ENCODE measurements at regions not wholly inside any gene's neighbourhood (a gene's known extent, or its start where the extent isn't known, plus 50 kb on each side); places are given as distances from the start of the nearest gene placed in this dataset.

GRCh38 chr3:104554425-104554824 is 812.3 kb upstream of the ALCAM start:
- intact Hi-C loops (cut with DNase I), result no loop called here
- TF ChIP-seq POLR2A (IDR thresholded peaks at IDR 0.05), result no peak
- TF ChIP-seq, protein P1, sequence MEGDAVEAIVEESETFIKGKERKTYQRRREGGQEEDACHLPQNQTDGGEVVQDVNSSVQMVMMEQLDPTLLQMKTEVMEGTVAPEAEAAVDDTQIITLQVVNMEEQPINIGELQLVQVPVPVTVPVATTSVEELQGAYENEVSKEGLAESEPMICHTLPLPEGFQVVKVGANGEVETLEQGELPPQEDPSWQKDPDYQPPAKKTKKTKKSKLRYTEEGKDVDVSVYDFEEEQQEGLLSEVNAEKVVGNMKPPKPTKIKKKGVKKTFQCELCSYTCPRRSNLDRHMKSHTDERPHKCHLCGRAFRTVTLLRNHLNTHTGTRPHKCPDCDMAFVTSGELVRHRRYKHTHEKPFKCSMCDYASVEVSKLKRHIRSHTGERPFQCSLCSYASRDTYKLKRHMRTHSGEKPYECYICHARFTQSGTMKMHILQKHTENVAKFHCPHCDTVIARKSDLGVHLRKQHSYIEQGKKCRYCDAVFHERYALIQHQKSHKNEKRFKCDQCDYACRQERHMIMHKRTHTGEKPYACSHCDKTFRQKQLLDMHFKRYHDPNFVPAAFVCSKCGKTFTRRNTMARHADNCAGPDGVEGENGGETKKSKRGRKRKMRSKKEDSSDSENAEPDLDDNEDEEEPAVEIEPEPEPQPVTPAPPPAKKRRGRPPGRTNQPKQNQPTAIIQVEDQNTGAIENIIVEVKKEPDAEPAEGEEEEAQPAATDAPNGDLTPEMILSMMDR (IDR thresholded peaks at IDR 0.05), result no peak
- no peak for TF ChIP-seq POLR2AphosphoS5 (IDR thresholded peaks at IDR 0.05; ENCODE audit: insufficient read depth in 1 of 2, low read depth in 1 of 2)
- Histone ChIP-seq H3K27me3 (no peaks in the 10 kb centered on the region), H3K4me1 (no peaks in the 10 kb centered on the region), H3K36me3 (no peaks in the 10 kb centered on the region), H3K9me3 (no peaks in the 10 kb centered on the region), H3K27ac (no peak overlapping the region), H3K4me3 (no peak overlapping the region)
- DNase-seq (ENCODE audit: extremely low spot score in 2 of 2), result no peak

DNA sequence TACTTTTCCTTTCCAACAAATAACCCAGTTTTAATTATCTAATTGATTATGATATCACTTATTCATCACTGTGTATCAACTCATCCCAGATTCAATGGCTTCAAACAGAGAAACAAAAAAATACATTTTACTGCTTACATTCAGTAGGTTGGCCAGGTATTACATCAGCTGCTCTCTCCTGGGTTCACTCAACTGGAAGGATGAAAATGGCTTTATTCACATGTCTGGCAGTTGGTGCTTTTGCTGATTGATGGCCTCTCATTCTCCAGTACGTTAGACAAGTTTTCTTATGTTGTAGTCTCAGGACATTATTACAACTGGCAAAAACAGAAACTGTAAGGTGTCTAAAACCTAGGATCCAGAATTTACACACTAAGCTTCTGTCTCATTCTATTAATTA is 811.0 kb upstream of the ALCAM start:
- intact Hi-C loops (cut with DNase I), result no loop called here
- no peaks in the 10 kb centered on the region for H3K9me3 ChIP-seq
- H3K36me3 ChIP-seq, result no peaks in the 10 kb centered on the region
- no peaks in the 10 kb centered on the region for H3K27me3 ChIP-seq
- no peak for DNase-seq (ENCODE audit: extremely low spot score in 2 of 2)
- no peak overlapping the region for H3K4me3 ChIP-seq
- H3K27ac ChIP-seq, result no peak overlapping the region
- no peaks in the 10 kb centered on the region for H3K4me1 ChIP-seq
- TF ChIP-seq POLR2AphosphoS5 (IDR thresholded peaks at IDR 0.05; ENCODE audit: insufficient read depth in 1 of 2, low read depth in 1 of 2), result no peak
- TF ChIP-seq, protein P1 (IDR thresholded peaks at IDR 0.05), result no peak
- no peak for TF ChIP-seq POLR2A (IDR thresholded peaks at IDR 0.05)

DNA sequence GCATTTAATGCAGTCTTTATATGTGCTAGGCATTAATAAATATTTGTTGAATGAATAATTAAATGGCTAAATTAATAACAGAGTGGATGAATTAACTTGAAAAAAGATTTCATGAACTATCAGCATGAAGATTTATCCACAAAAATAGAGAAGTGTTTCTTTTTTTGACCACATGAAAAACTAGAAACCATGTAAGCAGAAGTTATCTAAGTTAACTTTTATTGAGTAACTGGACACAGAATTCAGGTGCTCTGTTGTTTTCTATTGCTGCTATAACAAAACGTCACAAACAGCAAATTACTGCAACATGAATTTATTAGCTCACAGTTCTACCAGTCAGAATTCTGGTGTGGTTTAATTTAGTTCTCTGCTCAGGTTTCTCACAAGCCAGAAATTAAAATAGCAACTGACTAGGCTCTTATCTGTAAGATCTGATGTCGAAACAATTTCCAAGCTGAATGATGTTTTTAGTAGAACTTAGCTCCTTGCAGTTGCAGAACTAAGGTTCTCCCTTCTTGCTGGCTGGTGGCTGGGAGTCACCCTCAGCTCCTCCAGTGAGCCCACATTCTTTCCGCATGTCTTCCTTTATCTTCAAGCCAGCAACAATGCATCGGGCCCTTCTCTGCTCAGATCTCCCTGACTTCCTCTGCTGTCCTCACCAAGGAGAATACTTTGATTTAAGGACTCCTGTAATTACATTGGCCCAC is 810.2 kb upstream of the ALCAM start:
- Histone ChIP-seq H3K27me3 (no peaks in the 10 kb centered on the region), H3K27ac (no peak overlapping the region), H3K4me1 (no peaks in the 10 kb centered on the region), H3K9me3 (no peaks in the 10 kb centered on the region), H3K36me3 (no peaks in the 10 kb centered on the region), H3K4me3 (no peak overlapping the region)
- intact Hi-C loops (cut with DNase I), result no loop called here
- DNase-seq (ENCODE audit: extremely low spot score in 2 of 2), result no peak
- TF ChIP-seq POLR2AphosphoS5 (IDR thresholded peaks at IDR 0.05; ENCODE audit: insufficient read depth in 1 of 2, low read depth in 1 of 2), result no peak
- TF ChIP-seq POLR2A (IDR thresholded peaks at IDR 0.05), result no peak
- TF ChIP-seq, protein P1 (IDR thresholded peaks at IDR 0.05), result no peak

- no peak for DNase-seq (ENCODE audit: extremely low spot score in 2 of 2)
- no peaks in the 10 kb centered on the region for H3K27me3 ChIP-seq
- intact Hi-C loops (cut with DNase I), result no loop called here
- no peak overlapping the region for H3K4me3 ChIP-seq
- TF ChIP-seq POLR2AphosphoS5 (IDR thresholded peaks at IDR 0.05; ENCODE audit: insufficient read depth in 1 of 2, low read depth in 1 of 2), result no peak
- TF ChIP-seq, protein P1 (IDR thresholded peaks at IDR 0.05), result no peak
- TF ChIP-seq POLR2A (IDR thresholded peaks at IDR 0.05), result no peak
- H3K27ac ChIP-seq, result no peak overlapping the region
- H3K4me1 ChIP-seq, result no peaks in the 10 kb centered on the region
- no peaks in the 10 kb centered on the region for H3K9me3 ChIP-seq
- no peaks in the 10 kb centered on the region for H3K36me3 ChIP-seq
These were observed 805.4 kb upstream of the ALCAM start for GRCh38 chr3:104561324-104561723.

DNA sequence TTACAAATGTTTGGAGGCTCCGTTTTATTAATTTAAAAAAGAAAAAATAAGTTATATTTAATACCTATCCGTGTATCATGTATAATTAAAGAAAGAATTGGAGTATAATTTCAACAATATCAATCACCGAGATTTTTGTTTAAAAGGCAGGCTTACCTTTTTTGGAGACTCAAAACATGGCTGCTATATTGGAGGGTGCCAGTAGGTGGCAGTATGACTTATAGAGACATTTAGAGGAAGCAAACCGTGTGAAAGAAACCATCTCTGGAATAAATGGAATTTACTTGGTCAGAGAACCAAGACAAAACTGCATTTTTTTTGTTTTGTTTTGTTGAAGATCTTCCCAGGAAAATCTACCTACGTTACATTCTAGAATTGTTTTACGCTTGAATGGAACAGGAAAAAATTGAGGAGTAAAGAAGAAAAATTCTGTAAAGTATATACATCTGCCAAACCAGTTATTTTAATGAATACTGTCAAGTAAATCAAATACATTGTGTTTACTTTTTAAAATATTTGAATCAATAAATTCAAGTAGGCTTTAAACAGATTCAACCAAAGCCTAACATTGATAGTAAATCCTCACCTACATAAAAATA is 802.6 kb upstream of the ALCAM start:
- DNase-seq (ENCODE audit: extremely low spot score in 2 of 2), result no peak
- Histone ChIP-seq H3K27ac (no peak overlapping the region), H3K36me3 (no peaks in the 10 kb centered on the region), H3K4me1 (no peaks in the 10 kb centered on the region), H3K4me3 (no peak overlapping the region), H3K27me3 (no peaks in the 10 kb centered on the region), H3K9me3 (no peaks in the 10 kb centered on the region)
- intact Hi-C loops (cut with DNase I), result no loop called here
- TF ChIP-seq, protein P1 (IDR thresholded peaks at IDR 0.05), result peak; percentile 32 to 45 (median 37)
- TF ChIP-seq POLR2AphosphoS5 (IDR thresholded peaks at IDR 0.05; ENCODE audit: insufficient read depth in 1 of 2, low read depth in 1 of 2), result no peak
